ENCODE measurements at regions not wholly inside any gene's neighbourhood (a gene's known extent, or its start where the extent isn't known, plus 50 kb on each side); places are given as distances from the start of the nearest gene placed in this dataset.
A peak's percentile ranks its signal among the peaks of the same experiment; 100 is the strongest.

GRCh38 chr10:31697271-31698180 lies 231.1 kb downstream of the ARHGAP12 start:
- intact Hi-C loops (cut with DNase I), result loop anchor here in 1 of 2 donors (10.0 kb wide), 1 partner anchor 563 kb away; no protein-coding TSS in a partner anchor
- Histone ChIP-seq H3K27me3 (no peaks in the 10 kb centered on the region), H3K36me3 (no peaks in the 10 kb centered on the region), H3K4me1 (peaks cover 21 to 70% of the 10 kb centered on the region in 2 donors), H3K4me3 (no peak overlapping the region), H3K27ac (peak overlapping the region; percentile 83 to 84), H3K9me3 (no peaks in the 10 kb centered on the region)
- no peak for TF ChIP-seq CTCF (IDR thresholded peaks at IDR 0.05)
- DNase-seq (peak in 3 of 4 donors; percentile 69 to 84 (median 83)), ATAC-seq (peak; percentile 82)

GRCh38 chr10:31694929-31695837 lies 233.4 kb downstream of the ARHGAP12 start:
- DNase-seq (peak in 1 of 4 donors; percentile 66), ATAC-seq (no peak)
- intact Hi-C loops (cut with DNase I), result loop anchor here in 1 of 2 donors (10.0 kb wide), 1 partner anchor 560 kb away; no protein-coding TSS in a partner anchor
- H3K27ac ChIP-seq, result peak overlapping the region in 1 of 2 donors; percentile 41
- H3K4me1 ChIP-seq, result peaks cover 12 to 46% of the 10 kb centered on the region in 2 donors
- peaks cover 0 to 3% of the 10 kb centered on the region in 2 donors for H3K9me3 ChIP-seq
- TF ChIP-seq CTCF (IDR thresholded peaks at IDR 0.05), result no peak
- no peak overlapping the region for H3K4me3 ChIP-seq
- no peaks in the 10 kb centered on the region for H3K27me3 ChIP-seq
- H3K36me3 ChIP-seq, result no peaks in the 10 kb centered on the region

- intact Hi-C loops (cut with DNase I), result loop anchor here in 1 of 2 donors (10.0 kb wide), 1 partner anchor 559 kb away; no protein-coding TSS in a partner anchor
Observed at GRCh38 chr10:31694126-31694685, 234.4 kb downstream of the ARHGAP12 start.

GRCh38 chr10:31693491-31693890 lies 235.1 kb downstream of the ARHGAP12 start:
- H3K36me3 ChIP-seq, result no peaks in the 10 kb centered on the region
- no peaks in the 10 kb centered on the region for H3K27me3 ChIP-seq
- intact Hi-C loops (cut with DNase I), result loop anchor here in 1 of 2 donors (10.0 kb wide), 1 partner anchor 559 kb away; no protein-coding TSS in a partner anchor
- no peak overlapping the region for H3K4me3 ChIP-seq
- no peak for ATAC-seq
- DNase-seq, result no peak
- peaks cover 0 to 19% of the 10 kb centered on the region in 2 donors for H3K9me3 ChIP-seq
- TF ChIP-seq CTCF (IDR thresholded peaks at IDR 0.05), result no peak
- peaks cover 7 to 30% of the 10 kb centered on the region in 2 donors for H3K4me1 ChIP-seq
- no peak overlapping the region for H3K27ac ChIP-seq

More at GRCh38 chr10:31694126-31694685, 234.4 kb downstream of the ARHGAP12 start:
- Histone ChIP-seq H3K9me3 (peaks cover 0 to 12% of the 10 kb centered on the region in 2 donors), H3K4me3 (no peak overlapping the region), H3K4me1 (peaks cover 11 to 37% of the 10 kb centered on the region in 2 donors), H3K27ac (peak overlapping the region in 1 of 2 donors; percentile 41), H3K36me3 (no peaks in the 10 kb centered on the region), H3K27me3 (no peaks in the 10 kb centered on the region)
- ATAC-seq (no peak), DNase-seq (no peak)
- TF ChIP-seq CTCF (IDR thresholded peaks at IDR 0.05), result no peak
